NCI-H82 treated with DMSO at 0.1 percent for 48 hours (cell line): ENCODE measurements at regions not wholly inside any gene's neighbourhood (a gene's known extent, or its start where the extent isn't known, plus 50 kb on each side); places are given as distances from the start of the nearest gene placed in this dataset.

Experiments
- DNase-seq: peaks from one replicate; lab custom pipeline; 2025; ENCODE audit not compliant: unreplicated experiment; lab: John Stamatoyannopoulos, UW

GRCh38 chr15:31273258-31273941 is 53.2 kb upstream of the KLF13 start:
- no peak for DNase-seq

GRCh38 chr15:31274496-31275330 is 51.9 kb upstream of the KLF13 start:
- no peak for DNase-seq

GRCh38 chr15:31275331-31276262 is 51.0 kb upstream of the KLF13 start:
- no peak for DNase-seq

- DNase-seq: peak; percentile 88
Observed at GRCh38 chr15:31276596-31277298, 49.9 kb upstream of the KLF13 start.
